HepG2 (cell line): ENCODE measurements at regions not wholly inside any gene's neighbourhood (a gene's known extent, or its start where the extent isn't known, plus 50 kb on each side); places are given as distances from the start of the nearest gene placed in this dataset.

Experiments used
- ATAC-seq: fragments of 200-7000 bp; cut with Tn5 transposase; 3 replicates; pipeline ENCODE4 v1.9.1; 2020; ENCODE audit warnings: mild to moderate bottlenecking, moderate library complexity
- BruUV-seq: library from RNA; stranded (reverse); fragments of 400-500 nt; replicated peaks from 2 replicates; lab custom pipeline; 2021; lab: Mats Ljungman, UMichigan
- CTCF ChIA-PET: fragments of 300-600 bp; formaldehyde crosslinking; extraction: SDS; loops from one replicate; lab custom pipeline; 2021; ENCODE audit warnings: low total read pairs, inconsistent platforms, low intra/inter-chr PET ratio; lab: Yijun Ruan, JAX
- POLR2A ChIA-PET: fragments of 350-600 bp; sonication (Branson Sonifier 250); formaldehyde crosslinking; loops from one replicate; lab custom pipeline; 2020; ENCODE audit warnings: antibody characterized with exemption, inconsistent platforms; lab: Yijun Ruan, JAX
- DNase-seq: peaks from one replicate; pipeline ENCODE4 v3.0.0-alpha.2; 2015; ENCODE audit warnings: low spot score
- FAIRE-seq: peaks from 3 replicates; lab custom pipeline; 2011; peaks lifted over from hg19 to GRCh38; lab: Jason Lieb, UNC
- H2AFZ ChIP-seq: one replicate; pipeline ENCODE4 v1.6.1; 2011; ENCODE audit warnings: low read length, inconsistent platforms
- H3K27ac ChIP-seq: fragments of 300-600 bp; 3 replicates; pipeline ENCODE4 v1.8.0; 2011; ENCODE audit warnings: mixed run types, mild to moderate bottlenecking, mixed read lengths, low read length, inconsistent platforms; ENCODE audit not compliant: insufficient read depth; ENCODE audit errors: extremely low read length
- H3K27me3 ChIP-seq, 2 experiments: fragments of 200-600 bp in 1 of 2; 2 replicates in 1 of 2; 3 replicates in 1 of 2; pipeline versions ENCODE4 v1.6.0 to v1.8.0; 2011; ENCODE audit warnings: low read length in 2 of 2, mild to moderate bottlenecking in 2 of 2, moderate library complexity in 2 of 2, inconsistent platforms in 1 of 2; ENCODE audit not compliant: insufficient read depth in 2 of 2, control insufficient read depth in 1 of 2
- H3K36me3 ChIP-seq, 2 experiments: fragments of 200-600 bp in 1 of 2; replicated peaks in 1 of 2; 2 replicates in 1 of 2; 3 replicates in 1 of 2; pipeline versions ENCODE4 v1.5.1 to v1.8.0; 2011; ENCODE audit warnings: low read length in 2 of 2, inconsistent platforms in 1 of 2; ENCODE audit not compliant: insufficient read depth in 2 of 2, control insufficient read depth in 1 of 2
- H3K4me1 ChIP-seq: 2 replicates; pipeline ENCODE4 v1.5.1; 2012; ENCODE audit warnings: low read length, inconsistent platforms; ENCODE audit not compliant: insufficient read depth
- H3K4me2 ChIP-seq: 2 replicates; pipeline ENCODE4 v1.6.0; 2011; ENCODE audit warnings: low read depth, low read length, inconsistent platforms
- H3K4me3 ChIP-seq, 3 experiments: fragments of 200-600 bp in 1 of 3; sonication (generic), shearing (Covaris generic) in 1 of 3; replicated peaks in 1 of 3; 2 replicates each; pipeline ENCODE4 v1.5.1; 2011 to 2016; ENCODE audit warnings: low read length in 3 of 3, inconsistent platforms in 2 of 3, low read depth in 2 of 3, mild to moderate bottlenecking in 2 of 3, control low read depth in 1 of 3, mixed read lengths in 1 of 3; ENCODE audit not compliant: insufficient read depth in 1 of 3
- H3K79me2 ChIP-seq: one replicate; pipeline ENCODE4 v1.6.1; 2011; ENCODE audit warnings: low read length, inconsistent platforms; ENCODE audit not compliant: insufficient read depth
- H3K9ac ChIP-seq: 2 replicates; pipeline ENCODE4 v1.6.0; 2011; ENCODE audit warnings: mild to moderate bottlenecking, low read depth, low read length, inconsistent platforms; ENCODE audit not compliant: insufficient read depth
- H3K9me3 ChIP-seq: 2 replicates; pipeline ENCODE4 v1.5.1; 2012; ENCODE audit warnings: mild to moderate bottlenecking, low read length
- H4K20me1 ChIP-seq: 2 replicates; pipeline ENCODE4 v1.6.0; 2011; ENCODE audit warnings: inconsistent platforms, mild to moderate bottlenecking, low read length, moderate library complexity; ENCODE audit not compliant: insufficient read depth
- AHDC1 ChIP-seq: sonication (generic); formaldehyde crosslinking; IDR thresholded peaks from 2 replicates; pipeline ENCODE4 v1.5.1; 2020; ENCODE audit warnings: mild to moderate bottlenecking, missing genetic modification reagents, borderline replicate concordance
- NR2C2 ChIP-seq: sonication (generic); formaldehyde crosslinking; IDR thresholded peaks from 2 replicates; pipeline ENCODE4 v1.4.0; 2020; ENCODE audit warnings: missing genetic modification reagents, mild to moderate bottlenecking, moderate library complexity, borderline replicate concordance
- PRDM4 ChIP-seq: sonication (generic); formaldehyde crosslinking; IDR thresholded peaks from 2 replicates; pipeline ENCODE4 v1.9.0; 2021; ENCODE audit warnings: missing genetic modification reagents, borderline replicate concordance
- RNF219 ChIP-seq: sonication (generic); formaldehyde crosslinking; IDR thresholded peaks from 2 replicates; pipeline ENCODE4 v1.5.0; 2020; ENCODE audit warnings: mild to moderate bottlenecking, missing genetic modification reagents
- SAP130 ChIP-seq: IDR thresholded peaks from 2 replicates; pipeline ENCODE4 v1.6.1; 2016; ENCODE audit warnings: low read depth
- ZNF350 ChIP-seq: sonication (generic); formaldehyde crosslinking; IDR thresholded peaks from 2 replicates; pipeline ENCODE4 v1.4.0; 2020; ENCODE audit warnings: mild to moderate bottlenecking, low read depth, missing genetic modification reagents, borderline replicate concordance
- WGBS: methylation state at CpG from one replicate; pipeline ENCODE4 v1.1.6; 2017; ENCODE audit warnings: low lambda C conversion rate; 5-methylcytosine and 5-hydroxymethylcytosine counted together
- in situ Hi-C: cut with HindIII; loops from 2 replicates; pipeline ENCODE4 v1.10.0; 2017; ENCODE audit warnings: low pct_unique_long_range_greater_than_20kb; ENCODE audit not compliant: extremely low pct_ligation_motif_present
- intact Hi-C: fragments of 100-400 bp; cut with micrococcal nuclease; formaldehyde crosslinking; loops from one replicate; pipeline ENCODE4 v1.10.0; 2022; ENCODE audit not compliant: unreplicated experiment
- TF ChIP-seq, protein P1 (sequence below): sonication (generic); formaldehyde crosslinking; IDR thresholded peaks from 2 replicates; pipeline ENCODE4 v1.5.1; 2020; ENCODE audit warnings: missing genetic modification reagents, mild to moderate bottlenecking, borderline replicate concordance

- no peak overlapping the region for H3K4me2 ChIP-seq
- FAIRE-seq (no peak), DNase-seq (no peak), ATAC-seq (no peak)
- H3K27me3 ChIP-seq, result no peaks in the 10 kb centered on the region
- POLR2A ChIA-PET, result no interaction called here
- no peaks in the 10 kb centered on the region for H3K36me3 ChIP-seq
- BruUV-seq, result no TSS peak
- CTCF ChIA-PET, result no interaction called here
- in situ Hi-C loops (no loop called here), intact Hi-C loops (no loop called here)
- H3K4me3 ChIP-seq, result no peak overlapping the region
- H3K4me1 ChIP-seq, result no peaks in the 10 kb centered on the region
- no peak overlapping the region for H3K27ac ChIP-seq
- no peaks in the 10 kb centered on the region for H4K20me1 ChIP-seq
- H2AFZ ChIP-seq, result no peak overlapping the region
- TF ChIP-seq, protein P1, sequence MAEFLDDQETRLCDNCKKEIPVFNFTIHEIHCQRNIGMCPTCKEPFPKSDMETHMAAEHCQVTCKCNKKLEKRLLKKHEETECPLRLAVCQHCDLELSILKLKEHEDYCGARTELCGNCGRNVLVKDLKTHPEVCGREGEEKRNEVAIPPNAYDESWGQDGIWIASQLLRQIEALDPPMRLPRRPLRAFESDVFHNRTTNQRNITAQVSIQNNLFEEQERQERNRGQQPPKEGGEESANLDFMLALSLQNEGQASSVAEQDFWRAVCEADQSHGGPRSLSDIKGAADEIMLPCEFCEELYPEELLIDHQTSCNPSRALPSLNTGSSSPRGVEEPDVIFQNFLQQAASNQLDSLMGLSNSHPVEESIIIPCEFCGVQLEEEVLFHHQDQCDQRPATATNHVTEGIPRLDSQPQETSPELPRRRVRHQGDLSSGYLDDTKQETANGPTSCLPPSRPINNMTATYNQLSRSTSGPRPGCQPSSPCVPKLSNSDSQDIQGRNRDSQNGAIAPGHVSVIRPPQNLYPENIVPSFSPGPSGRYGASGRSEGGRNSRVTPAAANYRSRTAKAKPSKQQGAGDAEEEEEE (CRISPR knock-in tag), result no peak
- no peak for TF ChIP-seq PRDM4
- TF ChIP-seq ZNF350, result no peak
- TF ChIP-seq AHDC1 (CRISPR knock-in tag), result no peak
- no peak for TF ChIP-seq NR2C2 (CRISPR knock-in tag)
- no peak for TF ChIP-seq SAP130 (CRISPR knock-in tag)
- TF ChIP-seq RNF219, result no peak
- no peaks in the 10 kb centered on the region for H3K9me3 ChIP-seq
- WGBS, result 14% methylated on average over 1 of the region's 1 CpG
- no peaks in the 10 kb centered on the region for H3K79me2 ChIP-seq
- H3K9ac ChIP-seq, result no peak overlapping the region
Measured at GRCh38 chr5:6206501-6206900, 171.8 kb downstream of the MED10 start.
